ENCODE measurements at regions not wholly inside any gene's neighbourhood (a gene's known extent, or its start where the extent isn't known, plus 50 kb on each side); places are given as distances from the start of the nearest gene placed in this dataset.

DNA sequence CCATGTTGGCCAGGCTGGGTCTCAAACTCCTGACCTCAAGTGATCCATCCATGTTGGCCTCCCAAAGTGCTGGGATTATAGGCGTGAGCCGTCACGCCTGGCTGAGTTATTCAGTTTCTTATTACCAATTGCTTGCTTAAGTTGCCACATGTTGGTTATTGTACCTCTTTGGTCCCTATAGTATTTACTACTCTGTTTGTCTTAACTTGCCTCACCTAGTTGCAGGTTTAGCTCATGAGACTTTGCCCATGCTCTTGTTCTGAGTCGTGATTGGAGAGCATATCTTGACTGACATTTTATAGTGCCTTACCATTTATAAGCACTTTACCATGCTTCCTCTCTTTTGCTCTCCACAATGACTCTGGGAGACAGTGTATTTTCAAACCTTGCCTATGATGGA, 134.2 kb upstream of the HDGFL1 start:
- no peak for TF ChIP-seq NR3C1 (IDR thresholded peaks at IDR 0.05)
- no peak for TF ChIP-seq MAZ (IDR thresholded peaks at IDR 0.05; ENCODE audit: borderline replicate concordance, low read depth, low read length)
- no peak for TF ChIP-seq CTCF (IDR thresholded peaks at IDR 0.05)
- no peak for TF ChIP-seq HDAC2 (IDR thresholded peaks at IDR 0.05)
- no peak for TF ChIP-seq CEBPB (IDR thresholded peaks at IDR 0.05)
